OCI-LY1 (cell line): ENCODE measurements at regions not wholly inside any gene's neighbourhood (a gene's known extent, or its start where the extent isn't known, plus 50 kb on each side); places are given as distances from the start of the nearest gene placed in this dataset.

Source experiments
- H2AFZ ChIP-seq: fragments of 200-600 bp; sonication (generic), shearing (Covaris generic); 2 replicates; pipeline ENCODE4 v1.6.0; 2014; ENCODE audit warnings: antibody characterized with exemption, mild to moderate bottlenecking, low read length
- H3F3A ChIP-seq: fragments of 200-600 bp; sonication (generic), shearing (Covaris generic); 2 replicates; pipeline ENCODE4 v1.6.0; 2014; ENCODE audit warnings: mild to moderate bottlenecking, antibody characterized with exemption, low read length, moderate library complexity; ENCODE audit not compliant: insufficient read depth
- H3K27ac ChIP-seq: fragments of 200-600 bp; sonication (generic); 2 replicates; pipeline ENCODE4 v1.5.1; 2014; ENCODE audit warnings: low read length, mixed run types, mild to moderate bottlenecking, low read depth; ENCODE audit not compliant: poor library complexity, severe bottlenecking
- H3K27me3 ChIP-seq: fragments of 200-600 bp; sonication (generic); 2 replicates; pipeline ENCODE4 v1.6.0; 2014; ENCODE audit warnings: antibody characterized with exemption, mild to moderate bottlenecking, low read length, moderate library complexity; ENCODE audit not compliant: insufficient read depth
- H3K36me3 ChIP-seq: fragments of 200-600 bp; sonication (generic); 2 replicates; pipeline ENCODE4 v1.6.1; 2014; ENCODE audit warnings: mild to moderate bottlenecking, antibody characterized with exemption, low read length, moderate library complexity, mixed read lengths; ENCODE audit not compliant: insufficient read depth
- H3K4me1 ChIP-seq: fragments of 200-600 bp; sonication (generic); 2 replicates; pipeline ENCODE4 v1.5.1; 2014; ENCODE audit warnings: mild to moderate bottlenecking, low read length, moderate library complexity; ENCODE audit not compliant: insufficient read depth, severe bottlenecking
- H3K4me2 ChIP-seq: fragments of 200-600 bp; sonication (generic), shearing (Covaris generic); 2 replicates; pipeline ENCODE4 v1.6.1; 2014; ENCODE audit warnings: low read length
- H3K4me3 ChIP-seq: fragments of 200-600 bp; sonication (generic); 2 replicates; pipeline ENCODE4 v1.5.1; 2014; ENCODE audit warnings: low read length, low read depth, mild to moderate bottlenecking, mixed read lengths; ENCODE audit not compliant: poor library complexity, severe bottlenecking
- H3K79me2 ChIP-seq: fragments of 200-600 bp; shearing (Covaris generic); 2 replicates; pipeline ENCODE4 v1.6.1; 2016; ENCODE audit warnings: mixed run types, low read length, mixed read lengths; ENCODE audit not compliant: insufficient read depth
- H3K9ac ChIP-seq: fragments of 200-600 bp; sonication (generic), shearing (Covaris generic); 2 replicates; pipeline ENCODE4 v1.6.1; 2014; ENCODE audit warnings: mild to moderate bottlenecking, low read length, mixed read lengths
- H3K9me2 ChIP-seq: fragments of 200-600 bp; sonication (generic), shearing (Covaris generic); 2 replicates; pipeline ENCODE4 v1.6.1; 2014; ENCODE audit warnings: low read depth, mild to moderate bottlenecking, low read length, mixed read lengths
- H3K9me3 ChIP-seq: fragments of 200-600 bp; shearing (Covaris generic); 2 replicates; pipeline ENCODE4 v1.6.1; 2014; ENCODE audit warnings: low read length, mixed read lengths
- H4K20me1 ChIP-seq: fragments of 200-600 bp; sonication (generic), shearing (Covaris generic); 2 replicates; pipeline ENCODE4 v1.6.0; 2016; ENCODE audit warnings: mild to moderate bottlenecking, low read length; ENCODE audit not compliant: insufficient read depth
- EZH2 ChIP-seq: fragments of 200-600 bp; sonication (generic), shearing (Covaris generic); IDR thresholded peaks from 2 replicates; pipeline ENCODE4 v1.8.0; 2017; ENCODE audit warnings: borderline replicate concordance, mixed run types, mild to moderate bottlenecking, antibody characterized with exemption, low read length, moderate library complexity, mixed read lengths
- TF ChIP-seq, protein P1 (sequence below): fragments of 200-600 bp; sonication (generic), shearing (Covaris generic); IDR thresholded peaks from 2 replicates; pipeline ENCODE4 v1.5.1; 2017; ENCODE audit warnings: mild to moderate bottlenecking, antibody characterized with exemption, low read length, moderate library complexity, mixed read lengths

DNA sequence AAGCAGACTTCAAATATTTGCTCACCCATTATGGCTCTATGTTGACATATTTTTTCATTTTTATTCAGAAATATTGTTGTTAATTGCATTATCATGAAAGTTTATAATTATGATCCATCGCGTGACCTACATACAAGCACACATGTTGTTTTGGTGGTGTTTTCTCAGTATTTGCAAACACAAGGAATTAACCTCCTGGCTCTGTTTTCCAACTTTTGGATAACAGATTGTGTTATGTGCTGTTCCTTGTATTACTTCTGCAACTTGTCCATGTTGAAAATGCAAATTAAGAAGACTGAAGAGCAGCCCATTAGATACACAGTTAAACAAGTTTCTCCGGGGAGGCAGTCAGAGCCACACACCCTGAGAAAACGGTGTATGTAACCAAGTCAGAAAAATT is 201.2 kb downstream of the SEC23A start:
- Histone ChIP-seq H3K27ac (no peak overlapping the region), H3K4me2 (no peak overlapping the region), H3F3A (no peaks in the 10 kb centered on the region), H3K9me2 (no peaks in the 10 kb centered on the region), H3K9ac (no peak overlapping the region), H3K9me3 (no peaks in the 10 kb centered on the region), H3K27me3 (no peaks in the 10 kb centered on the region), H3K36me3 (no peaks in the 10 kb centered on the region), H4K20me1 (no peaks in the 10 kb centered on the region), H3K4me3 (no peak overlapping the region), H2AFZ (no peak overlapping the region), H3K4me1 (no peaks in the 10 kb centered on the region), H3K79me2 (no peaks in the 10 kb centered on the region)
- TF ChIP-seq, protein P1, sequence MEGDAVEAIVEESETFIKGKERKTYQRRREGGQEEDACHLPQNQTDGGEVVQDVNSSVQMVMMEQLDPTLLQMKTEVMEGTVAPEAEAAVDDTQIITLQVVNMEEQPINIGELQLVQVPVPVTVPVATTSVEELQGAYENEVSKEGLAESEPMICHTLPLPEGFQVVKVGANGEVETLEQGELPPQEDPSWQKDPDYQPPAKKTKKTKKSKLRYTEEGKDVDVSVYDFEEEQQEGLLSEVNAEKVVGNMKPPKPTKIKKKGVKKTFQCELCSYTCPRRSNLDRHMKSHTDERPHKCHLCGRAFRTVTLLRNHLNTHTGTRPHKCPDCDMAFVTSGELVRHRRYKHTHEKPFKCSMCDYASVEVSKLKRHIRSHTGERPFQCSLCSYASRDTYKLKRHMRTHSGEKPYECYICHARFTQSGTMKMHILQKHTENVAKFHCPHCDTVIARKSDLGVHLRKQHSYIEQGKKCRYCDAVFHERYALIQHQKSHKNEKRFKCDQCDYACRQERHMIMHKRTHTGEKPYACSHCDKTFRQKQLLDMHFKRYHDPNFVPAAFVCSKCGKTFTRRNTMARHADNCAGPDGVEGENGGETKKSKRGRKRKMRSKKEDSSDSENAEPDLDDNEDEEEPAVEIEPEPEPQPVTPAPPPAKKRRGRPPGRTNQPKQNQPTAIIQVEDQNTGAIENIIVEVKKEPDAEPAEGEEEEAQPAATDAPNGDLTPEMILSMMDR = no peak
- no peak for TF ChIP-seq EZH2

- Histone ChIP-seq H3K9me2 (no peaks in the 10 kb centered on the region), H3K27ac (no peak overlapping the region), H3K4me3 (no peak overlapping the region), H3K4me2 (no peak overlapping the region), H3K9me3 (no peaks in the 10 kb centered on the region), H2AFZ (no peak overlapping the region), H3F3A (no peaks in the 10 kb centered on the region), H3K4me1 (no peaks in the 10 kb centered on the region), H3K79me2 (no peaks in the 10 kb centered on the region), H3K36me3 (no peaks in the 10 kb centered on the region), H3K27me3 (no peaks in the 10 kb centered on the region), H3K9ac (no peak overlapping the region), H4K20me1 (no peaks in the 10 kb centered on the region)
- TF ChIP-seq EZH2 = no peak
Observed at GRCh38 chr14:38900887-38901286, 202.1 kb downstream of the SEC23A start.

DNA sequence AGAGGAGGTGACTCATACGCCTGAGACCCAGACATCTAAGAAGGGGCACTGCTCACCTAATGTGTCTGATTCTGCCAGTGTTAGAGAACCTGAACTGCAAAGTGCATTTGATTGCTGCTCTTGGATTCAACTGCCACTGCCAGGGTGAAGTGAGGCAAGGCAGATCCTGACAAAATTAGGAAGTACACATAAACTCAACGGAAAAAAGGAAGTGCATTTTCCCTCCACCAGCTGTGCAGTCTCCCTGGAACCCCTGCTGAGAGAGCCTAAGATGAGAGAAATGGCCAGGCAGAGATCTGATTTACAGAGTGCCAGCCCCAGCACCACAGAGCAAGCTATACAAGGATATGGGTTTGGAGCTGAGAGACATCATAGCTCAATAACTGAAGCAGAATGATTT is 215.3 kb downstream of the SEC23A start:
- no peak overlapping the region for H3K4me3 ChIP-seq
- no peak overlapping the region for H3K4me2 ChIP-seq
- no peaks in the 10 kb centered on the region for H3F3A ChIP-seq
- H4K20me1 ChIP-seq = no peaks in the 10 kb centered on the region
- H2AFZ ChIP-seq = no peak overlapping the region
- H3K79me2 ChIP-seq = no peaks in the 10 kb centered on the region
- H3K9ac ChIP-seq = no peak overlapping the region
- no peak overlapping the region for H3K27ac ChIP-seq
- H3K27me3 ChIP-seq = no peaks in the 10 kb centered on the region
- no peaks in the 10 kb centered on the region for H3K36me3 ChIP-seq
- no peaks in the 10 kb centered on the region for H3K4me1 ChIP-seq
- H3K9me2 ChIP-seq = no peaks in the 10 kb centered on the region
- H3K9me3 ChIP-seq = no peaks in the 10 kb centered on the region
- TF ChIP-seq, protein P1 = no peak
- TF ChIP-seq EZH2 = no peak

DNA sequence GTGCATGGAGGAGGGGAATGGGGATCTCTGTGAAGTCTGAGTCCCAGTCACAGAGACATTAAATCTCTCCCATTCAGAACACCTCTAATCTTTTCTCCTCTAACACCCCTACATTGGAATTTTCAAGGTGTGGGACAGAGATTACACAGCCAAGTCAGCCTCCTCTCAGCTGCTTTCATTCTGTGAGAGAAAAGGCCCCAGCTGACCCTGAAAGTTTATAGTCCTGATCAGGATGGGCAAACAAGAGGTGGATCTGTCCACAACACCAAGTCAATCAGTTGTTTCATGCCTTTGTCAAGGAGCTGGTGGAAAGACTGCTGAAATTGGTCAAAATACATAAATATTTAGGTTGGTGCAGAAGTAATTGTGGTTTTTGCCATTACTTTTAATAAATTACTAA is 218.9 kb downstream of the SEC23A start:
- no peaks in the 10 kb centered on the region for H3K9me2 ChIP-seq
- H3F3A ChIP-seq = no peaks in the 10 kb centered on the region
- no peaks in the 10 kb centered on the region for H4K20me1 ChIP-seq
- no peak overlapping the region for H3K27ac ChIP-seq
- no peak overlapping the region for H2AFZ ChIP-seq
- no peaks in the 10 kb centered on the region for H3K36me3 ChIP-seq
- no peaks in the 10 kb centered on the region for H3K4me1 ChIP-seq
- no peak overlapping the region for H3K4me3 ChIP-seq
- no peak overlapping the region for H3K4me2 ChIP-seq
- no peak for TF ChIP-seq EZH2
- TF ChIP-seq, protein P1 = no peak
- H3K27me3 ChIP-seq = no peaks in the 10 kb centered on the region
- H3K9ac ChIP-seq = no peak overlapping the region
- no peaks in the 10 kb centered on the region for H3K79me2 ChIP-seq
- no peaks in the 10 kb centered on the region for H3K9me3 ChIP-seq
